ENCODE measurements at regions not wholly inside any gene's neighbourhood (a gene's known extent, or its start where the extent isn't known, plus 50 kb on each side); places are given as distances from the start of the nearest gene placed in this dataset.

DNA sequence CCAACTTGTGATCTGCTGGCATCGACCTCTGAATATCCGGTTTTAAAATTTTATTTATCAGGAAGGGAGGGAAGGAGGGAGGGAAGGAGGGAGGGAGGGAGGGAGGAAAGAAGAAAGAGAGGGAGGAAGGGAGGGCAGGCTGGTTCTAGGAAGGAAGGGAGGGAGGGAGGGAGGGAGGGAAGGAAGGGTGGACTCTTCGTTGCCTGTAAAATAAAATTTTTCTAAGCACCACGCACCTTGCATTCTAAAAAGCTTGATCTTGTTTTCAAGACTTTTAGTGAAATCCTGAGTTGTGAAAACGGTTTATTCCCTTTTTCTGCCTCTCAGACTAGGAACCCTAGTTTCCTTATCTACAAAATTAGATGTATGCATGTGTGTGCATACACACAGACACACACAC, 101.7 kb upstream of the RAP2B start:
- H3K9me3 Mint-ChIP-seq = no peaks in the 10 kb centered on the region
- H3K36me3 Mint-ChIP-seq (ENCODE audit: low read depth) = no peaks in the 10 kb centered on the region
- CTCF ChIA-PET = interaction anchor here (0.6 kb wide), 1 partner anchor 18 kb away, joined by 3 read pairs; no protein-coding TSS in a partner anchor
- no peak overlapping the region for H3K27ac Mint-ChIP-seq
- ATAC-seq (ENCODE audit: low read depth) (no peak), DNase-seq (no peak)
- intact Hi-C loops (cut with micrococcal nuclease) = no loop called here
- H3K27me3 Mint-ChIP-seq = peaks cover 2% of the 10 kb centered on the region
- no peak overlapping the region for H3K4me3 Mint-ChIP-seq
- TF ChIP-seq, protein P1, sequence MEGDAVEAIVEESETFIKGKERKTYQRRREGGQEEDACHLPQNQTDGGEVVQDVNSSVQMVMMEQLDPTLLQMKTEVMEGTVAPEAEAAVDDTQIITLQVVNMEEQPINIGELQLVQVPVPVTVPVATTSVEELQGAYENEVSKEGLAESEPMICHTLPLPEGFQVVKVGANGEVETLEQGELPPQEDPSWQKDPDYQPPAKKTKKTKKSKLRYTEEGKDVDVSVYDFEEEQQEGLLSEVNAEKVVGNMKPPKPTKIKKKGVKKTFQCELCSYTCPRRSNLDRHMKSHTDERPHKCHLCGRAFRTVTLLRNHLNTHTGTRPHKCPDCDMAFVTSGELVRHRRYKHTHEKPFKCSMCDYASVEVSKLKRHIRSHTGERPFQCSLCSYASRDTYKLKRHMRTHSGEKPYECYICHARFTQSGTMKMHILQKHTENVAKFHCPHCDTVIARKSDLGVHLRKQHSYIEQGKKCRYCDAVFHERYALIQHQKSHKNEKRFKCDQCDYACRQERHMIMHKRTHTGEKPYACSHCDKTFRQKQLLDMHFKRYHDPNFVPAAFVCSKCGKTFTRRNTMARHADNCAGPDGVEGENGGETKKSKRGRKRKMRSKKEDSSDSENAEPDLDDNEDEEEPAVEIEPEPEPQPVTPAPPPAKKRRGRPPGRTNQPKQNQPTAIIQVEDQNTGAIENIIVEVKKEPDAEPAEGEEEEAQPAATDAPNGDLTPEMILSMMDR (IDR thresholded peaks at IDR 0.05) = no peak
- no peaks in the 10 kb centered on the region for H3K4me1 Mint-ChIP-seq
- POLR2A ChIA-PET = no interaction called here

DNA sequence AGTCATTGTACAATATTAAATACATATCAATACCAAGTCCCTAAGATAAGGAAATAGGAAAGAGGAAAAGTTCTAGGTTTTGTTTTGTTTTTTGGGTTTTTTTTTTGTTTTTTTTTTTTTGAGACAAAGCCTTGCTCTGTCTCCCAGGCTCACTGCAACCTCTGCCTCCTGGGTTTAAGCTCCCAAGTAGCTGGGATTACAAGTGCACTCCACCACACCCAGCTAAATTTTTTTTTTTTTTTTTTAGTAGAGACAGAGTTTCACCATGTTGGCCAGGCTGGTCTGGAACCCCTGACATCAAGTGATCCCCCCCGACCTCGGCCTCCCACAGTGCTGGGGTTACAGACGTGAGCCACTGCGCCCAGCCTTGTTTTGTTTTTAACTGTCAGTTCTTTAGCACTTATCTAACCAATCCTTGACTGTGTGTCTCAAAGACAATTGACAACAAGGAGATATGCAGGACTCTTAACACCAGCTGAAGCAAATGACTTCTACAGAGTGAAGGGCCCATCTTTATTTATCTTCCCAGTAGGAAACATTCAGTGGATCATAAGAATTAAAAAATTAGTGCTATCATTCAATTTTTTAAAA, 100.0 kb upstream of the RAP2B start:
- POLR2A ChIA-PET = no interaction called here
- peaks cover 4% of the 10 kb centered on the region for H3K27me3 Mint-ChIP-seq
- CTCF ChIA-PET = no interaction called here
- H3K36me3 Mint-ChIP-seq (ENCODE audit: low read depth) = no peaks in the 10 kb centered on the region
- no peaks in the 10 kb centered on the region for H3K4me1 Mint-ChIP-seq
- no peak for ATAC-seq (ENCODE audit: low read depth)
- DNase-seq = no peak
- intact Hi-C loops (cut with micrococcal nuclease) = no loop called here
- no peak overlapping the region for H3K4me3 Mint-ChIP-seq
- no peaks in the 10 kb centered on the region for H3K9me3 Mint-ChIP-seq
- no peak overlapping the region for H3K27ac Mint-ChIP-seq
- TF ChIP-seq, protein P1 (IDR thresholded peaks at IDR 0.05) = no peak

DNA sequence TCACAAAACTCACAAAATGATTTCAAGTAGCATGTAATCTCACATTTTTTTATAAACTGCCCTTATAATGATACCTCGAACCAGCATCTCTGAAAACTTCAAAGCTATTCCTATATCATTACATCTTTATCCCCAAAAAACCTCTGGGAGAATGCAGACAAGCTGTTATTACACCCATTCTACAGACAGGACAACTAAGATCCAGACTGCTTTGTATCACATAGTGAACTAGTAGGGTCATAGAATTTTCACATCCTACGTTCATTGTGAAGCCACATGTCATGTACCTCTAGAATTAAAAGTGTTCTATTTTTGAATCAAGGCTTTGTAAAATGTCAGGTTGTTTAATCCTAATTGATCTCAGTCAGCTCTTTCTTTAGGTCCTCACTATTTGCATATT, 98.7 kb upstream of the RAP2B start:
- Mint-ChIP-seq H3K36me3 (ENCODE audit: low read depth) (no peaks in the 10 kb centered on the region), H3K4me3 (no peak overlapping the region), H3K4me1 (no peaks in the 10 kb centered on the region), H3K27ac (no peak overlapping the region), H3K27me3 (peaks cover 7% of the 10 kb centered on the region), H3K9me3 (no peaks in the 10 kb centered on the region)
- intact Hi-C loops (cut with micrococcal nuclease) = no loop called here
- CTCF ChIA-PET = no interaction called here
- POLR2A ChIA-PET = no interaction called here
- DNase-seq (no peak), ATAC-seq (ENCODE audit: low read depth) (no peak)
- TF ChIP-seq, protein P1 (IDR thresholded peaks at IDR 0.05) = no peak

DNA sequence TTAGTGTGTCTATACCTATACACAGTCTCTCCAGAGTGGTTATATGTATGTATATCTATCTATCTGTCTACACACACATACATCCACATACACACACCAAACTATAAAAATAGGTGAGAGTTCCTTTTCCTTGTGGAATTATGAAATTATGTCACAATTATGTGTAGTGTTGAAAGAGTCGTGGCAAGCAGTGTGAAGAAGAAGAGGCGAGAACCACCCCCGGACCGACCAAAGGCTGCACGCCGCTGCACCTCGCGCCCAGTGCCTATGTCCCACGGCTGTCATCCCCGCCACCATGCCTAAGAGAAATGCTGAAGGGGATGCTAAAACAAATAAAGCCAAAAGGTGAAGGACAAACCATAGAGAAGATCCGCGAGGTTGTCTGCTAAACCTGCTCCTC, 95.0 kb upstream of the RAP2B start:
- TF ChIP-seq, protein P1 (IDR thresholded peaks at IDR 0.05) = no peak
- CTCF ChIA-PET = interaction anchor here (1.0 kb wide), 1 partner anchor 13 kb away, joined by 3 read pairs; no protein-coding TSS in a partner anchor
- no peak overlapping the region for H3K4me3 Mint-ChIP-seq
- H3K27me3 Mint-ChIP-seq = peaks cover 7% of the 10 kb centered on the region
- H3K27ac Mint-ChIP-seq = no peak overlapping the region
- POLR2A ChIA-PET = no interaction called here
- H3K9me3 Mint-ChIP-seq = no peaks in the 10 kb centered on the region
- no peaks in the 10 kb centered on the region for H3K4me1 Mint-ChIP-seq
- intact Hi-C loops (cut with micrococcal nuclease) = no loop called here
- no peaks in the 10 kb centered on the region for H3K36me3 Mint-ChIP-seq (ENCODE audit: low read depth)
- DNase-seq = no peak
- no peak for ATAC-seq (ENCODE audit: low read depth)

DNA sequence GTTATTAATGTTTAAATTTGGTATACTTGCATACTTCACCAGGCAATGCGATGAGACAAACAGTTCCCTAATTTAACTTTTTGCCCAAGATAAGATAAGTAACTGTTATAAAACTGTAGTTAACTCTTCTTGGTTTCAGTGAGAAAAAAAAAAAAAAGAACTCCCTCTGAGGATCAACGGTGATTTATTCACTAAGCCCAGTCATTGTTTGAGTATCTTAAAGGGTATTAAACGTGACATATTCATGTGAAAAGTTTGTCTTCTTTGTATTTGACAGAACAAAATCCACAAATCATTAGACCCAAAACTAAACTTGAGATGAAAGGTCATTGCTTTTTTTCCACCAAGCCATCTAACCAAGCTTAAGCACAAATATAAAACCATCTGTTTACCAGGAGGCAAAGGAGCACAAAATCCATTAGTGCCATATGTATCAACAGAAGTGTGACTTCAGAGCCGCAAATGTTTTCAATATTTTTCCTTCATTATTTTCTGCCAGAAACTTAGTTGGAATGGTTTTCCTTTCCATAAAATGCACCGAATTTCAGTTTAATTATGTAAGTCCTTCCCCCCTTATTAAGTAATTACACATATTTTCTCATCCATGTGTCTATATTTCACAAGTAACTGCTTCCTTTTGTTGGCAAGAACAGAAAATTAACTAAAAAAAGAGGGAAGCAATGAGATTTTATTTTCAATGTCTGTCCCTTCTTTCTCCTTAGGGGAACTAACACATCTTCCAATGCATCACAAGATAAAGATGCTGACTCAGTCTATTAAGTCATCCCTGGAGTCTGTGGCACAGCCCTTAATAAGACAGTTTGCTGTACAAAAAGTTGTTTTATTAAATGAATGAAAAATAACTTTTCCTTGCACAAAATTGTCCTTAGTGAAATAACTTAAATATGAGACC, 92.2 kb upstream of the RAP2B start:
- no peaks in the 10 kb centered on the region for H3K36me3 Mint-ChIP-seq (ENCODE audit: low read depth)
- CTCF ChIA-PET = no interaction called here
- peaks cover 5% of the 10 kb centered on the region for H3K27me3 Mint-ChIP-seq
- H3K9me3 Mint-ChIP-seq = no peaks in the 10 kb centered on the region
- no peaks in the 10 kb centered on the region for H3K4me1 Mint-ChIP-seq
- TF ChIP-seq, protein P1 (IDR thresholded peaks at IDR 0.05) = no peak
- H3K27ac Mint-ChIP-seq = no peak overlapping the region
- intact Hi-C loops (cut with micrococcal nuclease) = no loop called here
- ATAC-seq (ENCODE audit: low read depth) (no peak), DNase-seq (no peak)
- POLR2A ChIA-PET = no interaction called here
- H3K4me3 Mint-ChIP-seq = no peak overlapping the region
